Dermis microvascular lymphatic vessel endothelial cell (primary cell): ENCODE measurements at regions not wholly inside any gene's neighbourhood (a gene's known extent, or its start where the extent isn't known, plus 50 kb on each side); places are given as distances from the start of the nearest gene placed in this dataset.
A peak's percentile ranks its signal among the peaks of the same experiment; 100 is the strongest.
"Not testable (repeated sequence)": the region's sequence is repeated elsewhere in the genome, so short reads cannot be mapped to it uniquely, and the experiment has no call there.

Experiments used
- DNase-seq, 2 donors: peaks; one replicate each; pipeline versions ENCODE4 v3.0.0 to v3.0.0-alpha.2; 2010; ENCODE audit warnings: low read depth in 2 of 2

DNA sequence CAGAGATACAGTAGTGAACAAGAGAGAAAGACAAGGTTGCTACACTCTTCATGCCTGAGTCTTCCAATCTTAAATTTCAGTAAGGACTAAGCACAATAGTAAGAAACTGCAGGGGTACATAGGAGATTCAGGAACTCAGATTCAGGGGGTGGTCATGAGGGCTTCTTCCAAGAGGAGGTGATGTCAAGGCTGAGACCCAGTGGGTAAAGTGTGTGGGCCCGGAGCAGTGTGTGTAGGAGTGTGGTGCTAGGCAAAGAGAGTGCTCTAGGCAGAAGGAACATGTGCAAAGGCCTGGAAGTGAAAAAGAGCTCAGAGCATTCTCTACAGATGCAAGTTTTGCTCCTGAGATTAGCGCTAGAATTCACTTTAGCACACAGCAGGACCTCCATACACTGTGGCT, 102.9 kb upstream of the SPATA12 start:
- DNase-seq = no peak

DNA sequence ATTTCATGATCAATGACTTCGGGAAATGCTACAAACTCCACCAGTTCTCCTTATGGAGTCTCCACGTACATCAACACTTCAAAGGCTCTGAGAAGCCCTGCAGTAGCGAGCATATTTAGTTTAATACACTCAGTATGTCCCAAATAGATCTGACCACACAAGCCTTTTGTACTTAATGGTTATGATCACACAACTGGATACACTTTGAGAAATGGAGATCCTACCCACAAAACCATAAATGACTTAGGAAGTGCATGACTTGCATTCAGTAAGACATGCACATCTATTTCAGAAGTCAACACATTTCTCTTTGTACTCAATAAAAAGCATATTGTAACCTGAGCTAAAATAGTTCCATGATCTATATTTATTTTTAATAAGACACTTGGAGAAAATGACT, 103.6 kb upstream of the SPATA12 start:
- DNase-seq = no peak

DNA sequence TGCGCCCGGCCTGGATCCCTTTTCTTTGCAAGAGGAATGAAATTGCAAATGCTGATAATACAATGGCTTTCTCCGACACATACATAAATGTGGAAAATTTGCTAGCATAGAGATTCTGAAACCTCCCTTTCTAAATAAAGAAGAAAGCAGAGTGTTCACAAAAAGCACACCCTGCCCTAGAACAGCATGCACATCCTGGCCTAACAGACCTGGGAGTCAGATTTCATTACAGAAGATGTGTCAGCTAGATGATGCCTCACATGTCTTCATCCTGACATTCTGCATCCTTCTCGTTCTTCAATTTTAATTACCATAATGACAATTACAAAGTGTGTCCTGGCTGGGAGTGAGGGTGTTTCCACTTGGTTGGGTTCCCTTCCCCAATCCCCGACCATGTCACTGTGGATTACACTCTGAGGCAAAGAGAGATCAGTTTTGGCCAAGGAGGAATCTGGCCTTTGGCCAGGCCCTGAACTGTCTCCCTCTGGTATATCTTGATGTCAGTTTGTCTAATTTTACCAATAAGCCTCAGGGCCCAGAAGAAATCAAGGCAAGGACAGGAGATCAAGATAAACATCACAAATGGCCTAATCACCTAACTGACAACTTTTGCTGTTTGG, 104.9 kb upstream of the SPATA12 start:
- no peak for DNase-seq

DNA sequence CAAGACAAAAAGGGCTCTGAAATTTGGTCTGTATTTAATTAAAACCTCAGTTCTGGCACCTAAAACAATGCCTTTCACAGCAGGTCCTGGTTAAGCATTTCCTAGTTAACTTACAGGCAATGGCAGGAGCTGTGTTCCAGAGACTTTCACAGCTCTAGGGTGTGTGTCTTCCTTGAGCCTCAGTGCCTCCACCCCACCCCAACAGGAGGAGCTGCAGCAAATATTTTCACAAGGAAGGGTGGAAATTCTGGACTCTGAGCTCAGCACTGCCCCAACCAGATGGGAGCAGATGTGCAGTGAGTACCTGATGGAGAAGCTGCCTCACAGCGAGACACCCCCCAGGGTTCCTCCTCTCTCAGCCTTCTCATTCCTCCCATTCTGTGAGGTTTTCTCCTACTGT, 106.3 kb upstream of the SPATA12 start:
- no peak for DNase-seq

DNA sequence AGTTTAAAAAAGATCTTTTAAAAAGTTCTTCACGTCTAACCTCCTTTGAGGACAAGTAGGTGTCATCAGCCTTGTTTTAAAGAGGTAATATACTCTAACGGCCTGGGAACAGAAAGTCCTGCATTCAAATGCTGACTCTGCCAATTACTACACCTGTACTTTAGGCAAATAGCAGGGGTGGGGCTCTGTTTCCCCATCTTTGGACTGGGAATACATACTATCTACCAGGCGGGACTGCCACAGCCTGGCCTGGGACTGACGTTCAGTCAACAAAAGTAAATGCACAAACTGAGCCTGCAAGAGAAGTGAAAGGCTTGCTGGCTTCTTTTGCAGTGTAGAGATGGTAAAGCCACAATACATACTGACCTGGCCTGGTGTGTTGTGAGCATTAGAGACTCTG, 107.6 kb upstream of the SPATA12 start:
- DNase-seq = no peak

DNA sequence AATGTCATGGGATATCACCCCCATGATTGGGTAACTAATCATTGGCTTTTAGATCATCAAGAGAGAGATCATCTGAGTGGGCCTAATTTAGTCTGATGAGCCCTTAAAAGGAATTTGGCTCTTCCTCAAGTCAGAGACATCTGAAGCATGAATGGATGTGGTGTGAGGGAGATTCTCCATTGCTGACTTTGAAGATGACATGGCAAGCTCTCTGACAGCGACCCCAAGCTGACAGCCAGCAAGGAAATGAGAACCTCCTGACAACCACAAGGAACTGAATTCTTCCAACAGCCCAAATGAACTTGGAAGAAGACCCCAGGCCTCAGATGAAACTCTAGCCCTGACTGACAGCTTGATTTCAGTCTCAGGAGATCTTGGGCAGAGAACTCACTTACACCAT, 108.4 kb upstream of the SPATA12 start:
- no peak for DNase-seq

DNA sequence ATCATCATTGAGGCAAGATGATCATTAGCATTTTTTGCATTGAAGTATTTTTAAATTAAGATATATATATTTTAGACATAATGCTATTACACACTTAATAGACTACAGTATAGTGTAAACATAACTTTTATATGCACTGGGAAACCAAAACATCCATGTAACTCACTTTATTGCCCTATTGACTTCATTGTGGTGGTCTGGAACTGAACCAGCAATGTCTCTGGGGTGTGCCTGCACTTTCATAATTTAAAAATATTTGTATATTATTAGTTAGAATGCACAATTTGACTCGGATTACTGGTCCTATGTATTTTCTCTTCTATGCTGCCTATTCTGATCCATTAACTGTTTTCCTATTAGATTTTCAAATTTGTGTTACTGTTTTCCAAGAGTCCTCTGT, 109.1 kb upstream of the SPATA12 start:
- DNase-seq = no peak

DNA sequence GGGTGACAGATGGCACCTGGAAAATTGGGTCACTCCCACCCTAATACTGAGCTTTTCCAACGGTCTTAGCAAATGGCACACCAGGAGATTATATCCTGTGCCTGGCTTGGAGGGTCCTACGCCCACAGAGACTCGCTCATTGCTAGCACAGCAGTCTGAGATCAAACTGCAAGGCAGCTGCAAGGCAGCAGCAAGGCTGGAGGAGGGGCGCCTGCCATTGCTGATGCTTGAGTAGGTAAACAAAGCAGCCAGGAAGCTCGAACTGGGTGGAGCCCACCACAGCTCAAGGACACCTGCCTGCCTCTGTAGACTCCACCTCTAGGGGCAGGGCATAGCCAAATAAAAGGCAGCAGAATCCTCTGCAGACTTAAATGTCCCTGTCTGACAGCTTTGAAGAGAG, 115.1 kb upstream of the SPATA12 start:
- DNase-seq = not testable (repeated sequence)

DNA sequence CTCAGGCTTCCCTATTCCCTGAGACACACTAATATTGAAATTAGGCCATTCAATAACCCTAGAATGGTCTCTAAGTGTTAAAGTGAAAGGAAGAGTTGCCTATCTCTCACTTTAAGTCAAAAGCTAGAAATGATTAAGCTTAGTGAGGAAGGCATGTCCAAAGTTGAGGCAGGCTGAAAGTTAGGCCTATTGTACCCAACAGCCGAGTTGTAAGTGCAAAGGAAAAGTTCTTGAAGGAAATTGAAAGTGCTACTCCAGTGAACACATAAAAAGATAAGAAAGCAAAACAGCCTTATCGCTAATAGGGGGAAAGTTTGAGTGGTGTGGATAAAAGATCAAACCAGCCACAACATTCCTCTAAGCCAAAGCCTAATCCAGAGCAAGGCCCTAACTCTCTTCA, 117.9 kb upstream of the SPATA12 start:
- DNase-seq = no peak

DNA sequence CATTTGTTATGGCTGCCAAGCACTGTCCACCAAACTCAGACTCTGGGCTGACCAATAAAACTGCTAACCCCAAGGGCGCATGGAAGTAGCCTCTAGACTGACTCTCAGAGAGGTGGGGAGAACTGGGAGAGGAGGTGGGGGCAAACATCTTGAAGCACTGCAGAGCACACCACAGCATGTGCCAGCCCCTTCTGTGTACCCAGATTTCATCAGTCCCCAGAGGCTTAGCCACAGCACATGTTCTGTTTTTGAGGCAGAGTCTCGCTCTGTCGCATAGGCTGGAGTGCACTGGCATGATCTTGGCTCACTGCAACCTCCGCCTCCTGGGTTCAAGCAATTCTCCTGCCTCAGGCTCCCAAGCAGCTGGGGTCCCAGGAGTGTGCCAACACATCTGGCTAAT, 119.5 kb upstream of the SPATA12 start:
- DNase-seq = no peak

DNA sequence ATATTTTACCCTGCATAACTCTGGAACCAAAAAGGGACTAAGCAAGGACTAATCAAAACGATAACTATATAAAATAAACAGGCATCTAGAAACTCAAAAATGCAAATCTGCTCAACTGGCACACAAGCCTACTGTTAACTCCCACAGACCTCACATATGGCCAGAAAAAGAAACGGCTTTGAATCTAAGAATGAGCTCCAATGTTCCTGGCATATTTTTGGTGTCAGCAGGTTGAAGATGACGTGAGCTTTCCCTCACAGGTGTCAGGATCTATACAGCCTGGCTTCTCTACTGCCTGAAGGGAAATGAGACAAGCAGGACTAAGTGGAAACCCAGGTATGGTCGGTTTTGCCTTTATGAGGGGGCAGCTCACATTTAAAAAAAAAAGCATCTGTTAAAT, 120.1 kb upstream of the SPATA12 start:
- DNase-seq = no peak

DNA sequence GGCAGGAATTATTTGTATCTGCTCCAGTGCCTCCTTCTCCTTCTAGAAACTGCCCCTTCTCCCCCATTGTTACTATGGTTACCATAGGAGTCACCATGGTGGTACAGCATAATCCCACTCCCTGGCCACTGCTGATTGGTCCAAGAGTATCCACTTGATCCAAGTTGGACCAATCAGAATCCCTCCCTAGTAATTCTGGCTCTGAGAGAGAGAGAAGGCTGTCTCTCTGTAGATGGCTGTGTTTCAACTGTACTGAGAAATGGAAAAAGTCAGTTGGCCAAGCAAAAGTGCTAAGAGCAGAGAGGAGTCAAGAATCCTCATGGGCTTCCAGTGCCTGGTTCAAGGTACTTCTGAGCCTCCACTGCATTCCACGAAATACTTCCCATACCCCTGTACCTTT, 120.6 kb upstream of the SPATA12 start:
- DNase-seq = no peak

DNA sequence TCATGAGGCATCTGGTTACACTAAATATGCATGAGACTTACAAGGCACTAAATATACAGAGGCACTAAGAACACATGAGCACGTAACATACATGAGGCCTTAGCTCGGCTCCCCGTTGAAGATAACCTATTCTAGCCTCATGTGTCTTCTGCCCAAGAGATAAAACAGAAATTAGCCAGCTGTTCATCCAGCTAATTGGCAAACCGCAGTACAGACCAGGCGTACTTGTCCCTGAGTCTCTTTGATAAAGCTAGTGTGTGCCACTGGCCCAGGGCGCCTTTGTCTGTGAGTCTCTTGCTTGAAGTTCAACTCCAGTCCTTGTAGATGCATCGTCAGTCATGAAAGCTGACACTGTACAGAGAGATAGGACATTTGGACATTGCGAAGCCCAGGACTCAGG, 121.9 kb upstream of the SPATA12 start:
- DNase-seq = no peak

DNA sequence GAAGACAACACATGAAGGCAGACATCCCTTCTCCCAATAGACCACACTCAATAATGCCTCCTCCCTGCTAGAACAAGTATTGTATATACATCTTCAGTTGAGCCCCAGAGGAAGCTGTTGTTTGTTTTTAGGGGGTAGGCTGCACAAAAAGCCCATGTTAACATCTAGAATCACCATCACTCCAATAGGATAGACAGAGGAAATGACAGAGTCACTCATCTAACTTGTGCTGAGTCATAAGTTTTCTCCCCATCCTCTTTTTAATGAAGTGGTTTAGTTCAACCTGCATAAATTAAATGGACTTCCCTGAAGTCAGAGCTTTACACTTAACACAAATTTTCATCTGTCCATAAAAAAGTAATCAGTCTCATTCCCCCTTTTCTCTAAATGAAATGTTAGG, 122.9 kb upstream of the SPATA12 start:
- no peak for DNase-seq

DNA sequence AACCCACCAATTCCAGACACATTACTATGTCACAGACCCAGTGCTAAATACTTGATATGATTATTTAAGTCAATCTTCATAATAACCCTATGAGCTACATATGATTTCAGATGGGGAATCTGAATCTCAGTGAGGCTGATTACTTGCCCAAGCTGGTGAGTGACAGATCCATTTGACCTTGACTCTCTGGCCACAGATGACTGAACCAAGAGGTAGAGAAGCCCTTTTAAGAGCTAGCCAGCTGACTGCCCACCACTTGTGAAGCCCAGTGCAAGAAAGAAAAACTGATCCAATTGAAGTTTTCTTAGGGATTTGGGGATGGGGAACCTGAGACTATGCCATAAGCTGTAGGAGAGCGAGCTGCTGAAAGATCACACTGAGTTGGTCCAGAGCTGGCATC, 124.7 kb upstream of the SPATA12 start:
- no peak for DNase-seq

DNA sequence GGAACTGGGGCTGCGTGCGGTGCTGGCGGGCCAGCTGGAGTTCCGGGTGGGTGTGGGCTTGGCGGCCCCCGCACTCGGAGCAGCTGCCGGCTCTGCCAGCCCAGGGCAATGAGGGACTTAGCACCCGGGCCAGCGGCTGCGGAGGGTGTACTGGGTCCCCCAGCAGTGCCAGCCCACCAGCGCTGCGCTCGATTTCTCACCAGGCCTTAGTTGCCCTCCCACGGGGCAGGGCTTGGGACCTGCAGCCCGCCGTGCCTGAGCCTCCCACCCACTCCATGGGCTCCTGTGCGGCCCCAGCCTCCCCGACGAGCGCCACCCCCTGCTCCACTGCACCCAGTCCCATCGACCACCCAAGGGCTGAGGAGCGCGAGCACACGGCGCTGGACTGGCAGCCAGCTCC, 126.0 kb upstream of the SPATA12 start:
- not testable (repeated sequence) for DNase-seq

DNA sequence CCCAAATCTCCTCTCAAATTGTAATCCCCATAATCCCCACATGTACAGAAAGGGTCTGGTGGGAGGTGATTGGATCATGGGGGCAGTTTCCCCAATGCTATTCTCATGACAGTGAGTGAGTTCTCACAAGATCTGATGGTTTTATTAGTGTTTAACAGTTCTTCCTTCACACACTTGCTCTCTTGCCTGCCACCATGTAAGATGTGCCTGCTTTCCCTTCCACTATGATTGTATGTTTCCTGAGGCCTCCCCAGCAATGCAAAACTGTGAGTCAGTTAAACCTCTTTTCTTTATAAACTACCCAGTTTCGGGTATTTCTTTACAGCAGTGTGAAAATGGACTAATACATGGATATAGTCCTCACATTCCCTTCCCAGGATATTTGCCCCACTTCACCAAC, 126.7 kb upstream of the SPATA12 start:
- no peak for DNase-seq

DNA sequence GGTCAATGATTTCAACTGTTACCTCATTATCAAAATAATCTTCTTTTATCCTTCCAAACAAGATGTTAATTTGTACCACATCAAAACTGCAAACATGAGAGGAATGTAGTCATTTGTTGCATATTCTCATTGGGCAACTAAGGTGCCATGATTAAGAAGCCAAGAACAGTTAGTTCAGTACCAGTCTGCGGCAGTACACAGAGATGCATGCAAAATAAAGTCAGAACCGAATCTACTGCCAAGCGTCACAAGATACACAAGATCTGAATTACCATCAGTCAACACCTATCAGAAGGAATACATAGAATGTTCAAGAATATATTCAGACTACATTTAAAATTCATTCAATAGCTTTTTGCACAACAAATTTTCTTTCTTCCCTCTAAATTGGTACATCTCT, 127.6 kb upstream of the SPATA12 start:
- DNase-seq = no peak

DNA sequence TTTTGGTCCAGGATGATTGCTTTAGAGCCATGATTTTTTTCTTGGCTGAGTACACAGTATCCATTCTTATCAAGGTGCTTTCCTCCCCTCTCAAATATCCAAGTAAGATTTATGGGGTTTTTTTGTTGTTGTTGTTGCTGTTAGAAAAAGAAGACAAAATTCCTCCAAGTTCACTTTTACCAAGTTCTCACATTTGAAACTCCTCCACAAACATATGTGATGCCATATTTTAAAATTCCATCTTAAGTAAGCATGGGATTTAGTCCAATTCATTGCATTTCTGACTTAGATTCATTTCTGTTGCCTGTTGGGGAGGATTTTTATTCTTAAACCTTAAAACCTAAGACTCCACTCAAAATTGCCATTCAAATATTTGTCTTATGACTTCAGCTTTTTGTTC, 128.6 kb upstream of the SPATA12 start:
- DNase-seq = no peak

DNA sequence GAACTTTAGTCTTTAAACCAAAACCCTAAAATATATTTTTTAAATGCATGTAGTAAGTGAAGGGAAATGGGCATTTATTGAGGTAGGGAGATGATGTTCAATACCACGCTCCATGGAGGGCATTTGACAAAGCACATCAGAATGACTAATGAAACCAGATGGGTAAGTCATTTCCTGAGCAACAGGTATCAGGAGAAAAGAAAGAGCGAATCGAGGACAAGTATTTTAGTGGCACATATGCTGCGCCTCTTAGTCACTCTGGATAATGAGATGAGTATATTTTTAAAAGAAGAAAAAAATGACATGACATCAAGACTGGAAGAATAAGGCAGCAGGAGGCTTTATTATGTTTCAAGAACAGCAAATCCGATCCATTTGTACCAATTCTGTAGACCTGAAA, 129.0 kb upstream of the ARHGEF3 start:
- peak in 1 of 2 donors; percentile 77 for DNase-seq

DNA sequence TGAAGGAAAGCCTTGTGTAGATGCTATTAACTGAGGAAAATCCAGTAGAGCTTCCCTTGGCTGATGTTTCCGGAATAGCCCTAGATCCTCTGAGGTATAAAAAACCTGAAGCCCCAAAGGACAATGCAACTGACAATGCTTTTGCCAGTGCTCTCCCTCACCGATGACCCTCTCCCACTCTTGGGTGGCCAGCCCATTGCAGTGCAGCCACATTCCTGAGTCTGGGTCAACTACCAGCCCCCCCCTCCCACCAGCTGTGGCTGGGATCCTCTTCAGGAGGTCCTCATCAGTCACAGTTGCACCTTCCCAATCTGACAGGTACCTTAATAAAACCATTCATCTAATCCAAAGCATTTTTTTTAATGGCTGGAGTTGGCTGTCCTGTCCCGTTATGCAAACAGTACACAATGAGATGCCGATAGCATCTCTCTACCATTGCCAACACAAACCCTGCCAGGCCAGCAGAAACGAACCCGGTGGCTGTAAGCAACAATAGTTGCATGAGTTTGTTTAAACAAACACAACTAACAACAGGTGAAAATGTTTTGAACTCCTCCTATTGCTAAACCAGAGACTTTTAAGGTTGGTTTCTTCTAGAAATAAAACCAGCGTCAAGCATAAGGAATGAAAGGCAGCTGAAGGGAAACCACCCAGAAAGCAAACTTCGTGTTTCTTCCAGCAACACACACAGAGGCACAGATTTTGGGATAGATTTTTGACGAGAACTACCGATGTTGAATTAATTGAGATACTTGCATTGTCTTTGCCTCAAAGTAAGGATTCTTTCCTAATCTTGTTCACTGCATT, 128.3 kb upstream of the ARHGEF3 start:
- DNase-seq = peak in 1 of 2 donors; percentile 78

DNA sequence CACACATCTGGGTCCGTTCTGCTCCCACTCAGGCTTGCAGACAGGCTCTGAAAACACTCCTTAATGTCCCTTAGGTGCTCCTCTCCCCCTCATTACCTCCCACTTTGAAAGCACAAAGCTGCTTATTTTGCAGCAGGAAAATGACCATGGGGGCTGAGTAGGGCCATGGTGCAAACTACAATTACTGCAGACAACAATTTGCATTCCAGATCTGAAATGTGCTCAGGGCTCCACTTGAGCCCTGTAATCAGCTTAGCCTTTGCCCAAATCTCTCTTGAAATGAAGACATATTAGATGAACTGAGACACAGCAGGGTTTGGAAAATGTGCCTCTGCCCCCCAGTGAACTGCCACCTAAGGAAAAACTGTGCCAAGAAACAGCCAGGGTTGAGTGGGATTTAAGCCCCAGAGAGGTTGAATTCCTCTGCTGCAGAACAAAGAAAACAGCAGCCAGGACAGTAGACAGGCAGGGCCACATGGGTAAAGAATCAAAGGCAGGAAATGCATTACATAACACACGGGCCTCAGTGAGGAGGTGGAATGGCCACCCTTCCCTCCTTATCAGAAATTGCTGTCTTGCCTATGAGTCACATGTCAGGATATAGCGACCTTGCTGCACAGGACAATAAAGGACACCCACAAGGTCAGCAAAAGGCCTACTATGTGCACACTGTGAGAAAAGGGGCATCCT, 126.8 kb upstream of the ARHGEF3 start:
- DNase-seq = peak in 1 of 2 donors; percentile 75

DNA sequence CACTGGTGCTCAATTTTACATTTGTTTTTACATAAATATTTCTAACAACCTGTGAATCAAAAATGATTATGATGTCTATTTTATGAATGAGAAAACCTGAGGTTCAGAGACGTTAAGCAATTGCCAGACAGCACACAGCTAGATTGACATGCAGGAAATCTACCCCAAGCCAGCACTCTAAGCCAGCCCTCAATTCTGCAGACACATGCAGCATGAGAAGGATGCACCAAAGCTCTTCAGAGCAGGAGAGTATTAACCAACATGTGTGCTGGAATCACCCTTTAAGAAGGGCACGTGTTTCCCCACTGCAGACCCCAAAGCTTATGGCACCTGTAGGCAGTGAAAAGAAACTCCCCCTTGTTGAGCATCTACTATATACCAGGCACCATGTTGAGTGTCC, 126.1 kb upstream of the ARHGEF3 start:
- DNase-seq = no peak
